Glutamatergic neuron (in vitro differentiated cells): ENCODE measurements at regions not wholly inside any gene's neighbourhood (a gene's known extent, or its start where the extent isn't known, plus 50 kb on each side); places are given as distances from the start of the nearest gene placed in this dataset.

Experiments used
- DNase-seq: peaks from one replicate; pipeline ENCODE4 v3.0.0; 2022
- H3K27ac Mint-ChIP-seq: one replicate; pipeline ENCODE4 v1.8.0; 2020; ENCODE audit warnings: mild to moderate bottlenecking, mixed read lengths, inconsistent platforms; ENCODE audit not compliant: unreplicated experiment
- H3K27me3 Mint-ChIP-seq: one replicate; pipeline ENCODE4 v1.8.0; 2020; ENCODE audit warnings: mild to moderate bottlenecking, moderate library complexity, mixed read lengths, inconsistent platforms; ENCODE audit not compliant: unreplicated experiment
- H3K36me3 Mint-ChIP-seq: one replicate; pipeline ENCODE4 v1.8.0; 2020; ENCODE audit warnings: mild to moderate bottlenecking, mixed read lengths, inconsistent platforms; ENCODE audit not compliant: unreplicated experiment
- H3K4me1 Mint-ChIP-seq: one replicate; pipeline ENCODE4 v1.8.0; 2020; ENCODE audit warnings: mild to moderate bottlenecking, low read depth, mixed read lengths, inconsistent platforms; ENCODE audit not compliant: unreplicated experiment
- H3K4me3 Mint-ChIP-seq: one replicate; pipeline ENCODE4 v1.8.0; 2020; ENCODE audit warnings: mild to moderate bottlenecking, mixed read lengths, inconsistent platforms; ENCODE audit not compliant: unreplicated experiment
- H3K9me3 Mint-ChIP-seq: one replicate; pipeline ENCODE4 v1.8.0; 2020; ENCODE audit warnings: mild to moderate bottlenecking, moderate library complexity, mixed read lengths, inconsistent platforms; ENCODE audit not compliant: unreplicated experiment
- CTCF ChIP-seq: fragments of 200-600 bp; sonication (generic); IDR thresholded peaks from one replicate; pipeline ENCODE4 v1.5.0; 2021; ENCODE audit not compliant: partially characterized antibody, unreplicated experiment

DNA sequence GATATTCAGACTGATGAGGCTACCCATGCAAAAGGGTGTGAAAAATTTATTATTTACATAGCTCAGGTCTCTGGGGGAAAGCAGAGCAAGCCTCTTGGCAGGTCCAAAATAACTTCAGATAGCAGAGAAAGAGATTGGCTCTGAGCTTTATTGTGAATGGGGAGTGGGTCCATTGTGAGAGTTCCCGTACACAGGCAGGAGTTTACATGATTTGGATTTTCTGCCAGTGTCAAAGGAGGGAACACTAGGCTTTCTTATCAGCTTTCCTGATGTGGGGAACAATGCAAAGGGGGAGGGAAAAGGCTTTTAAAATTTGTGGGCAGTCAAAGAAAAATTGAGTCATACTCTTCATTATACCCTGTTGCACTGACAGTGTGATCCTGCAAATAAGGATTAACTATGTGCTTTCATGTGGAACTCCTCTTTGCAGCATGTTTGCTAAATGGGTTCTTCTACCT is 615.0 kb upstream of the RIOK2 start:
- Mint-ChIP-seq H3K9me3 (peaks cover 2% of the 10 kb centered on the region), H3K27ac (no peak overlapping the region), H3K27me3 (no peaks in the 10 kb centered on the region), H3K4me3 (no peak overlapping the region), H3K36me3 (no peaks in the 10 kb centered on the region), H3K4me1 (no peaks in the 10 kb centered on the region)
- no peak for DNase-seq
- TF ChIP-seq CTCF, result no peak

GRCh38 chr5:97801461-97801860 is 618.4 kb upstream of the RIOK2 start:
- Mint-ChIP-seq H3K36me3 (no peaks in the 10 kb centered on the region), H3K4me3 (no peak overlapping the region), H3K4me1 (no peaks in the 10 kb centered on the region), H3K27me3 (no peaks in the 10 kb centered on the region), H3K9me3 (peaks cover 2% of the 10 kb centered on the region), H3K27ac (no peak overlapping the region)
- DNase-seq, result no peak
- TF ChIP-seq CTCF, result no peak

DNA sequence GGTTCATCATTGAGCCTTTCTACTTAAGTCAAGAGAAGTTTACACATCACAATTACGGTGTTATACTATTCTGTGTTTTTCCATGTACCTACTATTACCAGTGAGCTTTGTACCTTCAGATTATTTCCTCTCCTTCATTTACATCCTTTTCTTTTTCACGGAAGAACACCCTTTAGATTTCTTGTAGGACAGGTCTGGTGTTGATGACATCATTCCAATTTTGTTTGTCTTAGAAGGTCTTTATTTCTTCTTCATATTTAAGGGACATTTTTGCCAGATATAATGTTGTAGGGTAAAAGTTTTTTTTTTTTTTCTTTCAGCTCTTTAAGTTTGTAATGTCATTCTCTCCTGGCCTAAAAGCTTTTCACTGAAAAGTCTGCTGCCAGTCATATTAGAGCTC is 637.1 kb upstream of the RIOK2 start:
- Mint-ChIP-seq H3K9me3 (no peaks in the 10 kb centered on the region), H3K36me3 (no peaks in the 10 kb centered on the region), H3K27me3 (no peaks in the 10 kb centered on the region), H3K4me1 (no peaks in the 10 kb centered on the region), H3K4me3 (no peak overlapping the region), H3K27ac (no peak overlapping the region)
- DNase-seq, result no peak
- no peak for TF ChIP-seq CTCF

- Mint-ChIP-seq H3K36me3 (no peaks in the 10 kb centered on the region), H3K4me3 (no peak overlapping the region), H3K27ac (no peak overlapping the region), H3K9me3 (no peaks in the 10 kb centered on the region), H3K27me3 (no peaks in the 10 kb centered on the region), H3K4me1 (no peaks in the 10 kb centered on the region)
- DNase-seq, result no peak
- no peak for TF ChIP-seq CTCF
Observed at GRCh38 chr5:97832645-97833296, 649.7 kb upstream of the RIOK2 start.

DNA sequence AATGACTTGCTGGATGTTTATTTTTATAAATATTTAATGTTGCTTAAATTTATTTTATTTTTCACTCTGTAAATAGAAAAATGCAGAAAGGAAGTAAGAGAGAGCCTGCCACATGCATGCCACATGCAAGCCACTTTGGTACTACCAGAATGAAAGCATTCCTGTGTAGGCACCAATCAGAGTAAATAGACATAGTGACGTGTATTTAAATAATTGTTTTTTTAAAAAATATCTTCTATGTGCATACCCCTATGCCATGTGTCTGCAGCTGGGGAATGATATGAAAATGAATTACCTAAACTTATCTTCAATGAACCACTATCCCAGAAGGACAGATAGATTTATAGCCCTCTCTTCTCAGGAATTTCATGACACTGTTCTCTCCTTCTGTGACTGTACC is 651.5 kb upstream of the RIOK2 start:
- Mint-ChIP-seq H3K4me1 (no peaks in the 10 kb centered on the region), H3K4me3 (no peak overlapping the region), H3K9me3 (no peaks in the 10 kb centered on the region), H3K27me3 (no peaks in the 10 kb centered on the region), H3K27ac (no peak overlapping the region), H3K36me3 (no peaks in the 10 kb centered on the region)
- DNase-seq, result no peak
- no peak for TF ChIP-seq CTCF
